HG03097 (cell line): ENCODE measurements at regions not wholly inside any gene's neighbourhood (a gene's known extent, or its start where the extent isn't known, plus 50 kb on each side); places are given as distances from the start of the nearest gene placed in this dataset.
"Not testable (repeated sequence)": the region's sequence is repeated elsewhere in the genome, so short reads cannot be mapped to it uniquely, and the experiment has no call there.

ENCODE experiments used
- ATAC-seq: cut with Tn5 transposase; IDR thresholded peaks from one replicate; pipeline ENCODE4 v1.9.1; 2021; ENCODE audit not compliant: unreplicated experiment, low FRiP score

GRCh38 chr6:84304881-84305280, 77.4 kb upstream of the CEP162 start:
- no peak for ATAC-seq

DNA sequence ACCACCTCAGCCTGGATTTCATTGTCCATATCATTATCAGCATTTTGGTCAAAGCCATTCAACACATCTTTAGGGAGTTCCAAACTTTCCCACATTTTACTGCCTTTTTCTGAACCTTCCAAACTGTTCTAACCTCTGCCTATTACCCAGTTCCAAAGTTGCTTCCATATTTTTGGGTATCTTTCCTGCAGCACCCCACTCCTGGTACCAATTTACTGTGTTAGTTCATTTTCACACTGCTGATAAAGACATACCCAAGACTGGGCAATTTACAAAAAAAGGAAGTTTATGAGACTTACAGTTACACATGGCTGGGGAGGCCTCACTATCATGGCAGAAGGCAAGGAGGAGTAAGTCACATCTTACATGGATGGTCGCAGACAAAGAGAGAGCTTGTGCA, 63.6 kb upstream of the CEP162 start:
- not testable (repeated sequence) for ATAC-seq

DNA sequence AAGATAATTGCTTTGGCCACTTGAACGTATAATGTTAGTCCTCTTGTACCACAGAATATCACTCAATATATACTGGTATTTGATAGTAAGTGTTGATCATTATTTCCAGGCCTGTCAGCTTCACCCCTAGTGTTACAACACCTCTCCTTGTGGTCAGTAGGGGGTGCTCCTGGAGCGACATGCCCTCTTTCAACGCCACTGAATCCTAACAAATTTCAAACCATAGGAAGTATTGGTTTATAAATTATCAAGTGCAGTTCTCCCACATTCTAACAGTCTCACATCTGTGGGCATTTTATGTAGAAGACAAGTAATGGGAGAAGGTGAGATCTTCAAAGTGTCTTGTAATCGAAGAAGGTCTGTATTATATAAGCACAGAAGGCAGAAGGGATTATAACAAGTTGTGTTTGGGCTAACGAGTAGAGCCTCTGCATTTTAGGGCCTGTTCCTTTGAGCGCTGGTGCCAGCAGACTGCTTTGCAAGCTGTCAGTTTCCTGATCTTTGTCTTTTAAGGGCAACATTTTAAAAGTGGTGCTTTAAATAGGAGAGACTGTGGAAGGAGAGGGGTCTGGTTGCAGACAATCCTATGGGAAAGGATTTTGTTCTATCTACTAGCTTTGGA, 57.1 kb upstream of the CEP162 start:
- ATAC-seq: no peak

- no peak for ATAC-seq
Observed at GRCh38 chr6:84282550-84282949, 55.1 kb upstream of the CEP162 start.

DNA sequence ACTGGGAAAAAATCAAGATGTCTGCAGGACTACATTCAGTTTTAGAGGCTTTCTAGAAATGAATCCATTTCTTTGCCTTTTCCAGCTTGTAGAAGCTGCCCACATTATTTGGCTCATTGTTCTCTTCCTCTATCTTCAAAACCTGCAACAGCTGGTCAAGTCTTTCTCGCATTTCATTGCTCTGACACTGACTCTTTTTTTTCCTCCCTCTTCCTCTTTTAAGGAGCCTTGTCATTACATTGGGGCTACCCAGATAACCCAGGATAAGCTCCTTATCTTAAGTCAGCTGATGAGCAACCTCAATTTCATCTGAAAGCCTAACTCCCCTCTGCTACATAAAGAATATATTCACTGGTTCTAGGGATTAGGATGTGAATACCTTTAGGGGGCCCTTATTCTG, 53.2 kb upstream of the CEP162 start:
- ATAC-seq: no peak

DNA sequence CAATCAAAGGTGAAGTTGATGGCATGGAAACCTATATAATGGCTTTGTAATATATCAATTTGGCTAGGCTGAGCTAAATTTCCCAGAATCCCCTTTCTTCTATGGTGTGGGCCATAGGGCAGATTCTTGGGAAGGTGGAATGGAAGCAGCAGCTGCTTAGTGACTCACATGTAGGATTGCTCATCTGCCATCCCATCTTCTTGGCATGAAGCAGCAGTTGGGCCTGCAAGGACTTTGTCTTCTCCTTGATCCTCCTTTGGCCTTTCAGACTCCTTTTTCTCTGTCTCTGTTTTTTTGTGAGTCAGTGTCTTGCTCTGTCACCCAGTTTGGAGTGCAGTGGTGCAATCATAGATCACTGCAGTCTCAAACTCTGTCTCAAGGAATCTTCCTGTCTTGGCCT, 52.6 kb upstream of the CEP162 start:
- no peak for ATAC-seq

- no peak for ATAC-seq
Observed at GRCh38 chr6:84278321-84278998, 51.0 kb upstream of the CEP162 start.
